HG03457 (cell line): ENCODE measurements at regions not wholly inside any gene's neighbourhood (a gene's known extent, or its start where the extent isn't known, plus 50 kb on each side); places are given as distances from the start of the nearest gene placed in this dataset.

Experiments used
- ATAC-seq: cut with Tn5 transposase; IDR thresholded peaks from one replicate; pipeline ENCODE4 v1.9.1; 2021; ENCODE audit warnings: moderate number of reproducible peaks; ENCODE audit not compliant: unreplicated experiment

GRCh38 chr1:234666761-234667160 lies 56.8 kb upstream of the IRF2BP2 start:
- no peak for ATAC-seq

GRCh38 chr1:234665975-234666605 lies 56.1 kb upstream of the IRF2BP2 start:
- no peak for ATAC-seq

- no peak for ATAC-seq
Measured at GRCh38 chr1:234662148-234662547, 52.2 kb upstream of the IRF2BP2 start.

- ATAC-seq: no peak
Measured at GRCh38 chr1:234661317-234661928, 51.4 kb upstream of the IRF2BP2 start.

GRCh38 chr1:234660536-234661316 lies 50.7 kb upstream of the IRF2BP2 start:
- ATAC-seq: no peak
